SKM-1 (cell line): ENCODE measurements at regions not wholly inside any gene's neighbourhood (a gene's known extent, or its start where the extent isn't known, plus 50 kb on each side); places are given as distances from the start of the nearest gene placed in this dataset.

Experiments used
- DNase-seq: peaks from one replicate; lab custom pipeline; 2025; ENCODE audit not compliant: unreplicated experiment; lab: John Stamatoyannopoulos, UW

- DNase-seq = no peak
Measured at GRCh38 chr9:75833778-75834177, 56.7 kb upstream of the PCSK5 start.

DNA sequence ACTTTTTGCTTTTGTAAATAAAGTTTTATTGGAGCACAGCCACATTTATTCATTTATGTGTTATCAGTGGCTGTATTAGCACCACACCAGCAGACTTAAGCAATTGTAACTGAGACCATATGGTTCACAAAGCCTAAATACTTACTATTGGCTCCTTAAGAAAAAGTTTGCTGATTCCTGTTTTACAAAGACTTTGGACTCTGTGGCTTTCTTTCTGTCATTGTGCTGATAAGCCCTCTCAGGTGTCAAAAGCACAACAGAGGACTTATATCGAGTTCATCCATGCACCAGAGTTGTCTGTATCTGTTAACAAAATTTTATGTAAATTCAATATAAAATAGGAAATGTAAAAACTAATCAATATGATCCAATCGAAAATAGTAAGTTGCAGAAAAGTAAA lies 55.6 kb upstream of the PCSK5 start:
- DNase-seq = no peak
